ENCODE measurements at regions not wholly inside any gene's neighbourhood (a gene's known extent, or its start where the extent isn't known, plus 50 kb on each side); places are given as distances from the start of the nearest gene placed in this dataset.

- H4K20me1 ChIP-seq (ENCODE audit: control insufficient read depth, extremely low read depth, insufficient read depth, low read length) = no peaks in the 10 kb centered on the region
- no peaks in the 10 kb centered on the region for H3K36me3 ChIP-seq (ENCODE audit: control insufficient read depth, insufficient read depth, low read length)
- peaks cover 4% of the 10 kb centered on the region for H3K4me1 ChIP-seq (ENCODE audit: control insufficient read depth, extremely low read depth, insufficient read depth, low read length)
- no peak for TF ChIP-seq EZH2 (IDR thresholded peaks at IDR 0.05; ENCODE audit: low read length, missing control alignments)
- no peak for TF ChIP-seq CTCF (conservative IDR thresholded peaks at IDR 0.05 in 1 of 2, IDR thresholded peaks at IDR 0.05 in 1 of 2; ENCODE audit: low read depth in 1 of 2, low read length in 2 of 2)
- no peak overlapping the region for H3K9ac ChIP-seq (ENCODE audit: insufficient read depth, low read length)
- no peak overlapping the region for H3K4me2 ChIP-seq (ENCODE audit: extremely low read depth, insufficient read depth, low read length)
- no peak overlapping the region for H2AFZ ChIP-seq (ENCODE audit: low read length)
- no peak overlapping the region for H3K4me3 ChIP-seq (replicated peaks in 1 of 4; ENCODE audit: control extremely low read depth in 1 of 4, insufficient read depth in 1 of 4, low read depth in 3 of 4, low read length in 4 of 4)
- no peaks in the 10 kb centered on the region for H3K79me2 ChIP-seq (ENCODE audit: control insufficient read depth, insufficient read depth, low read length)
- H3K27ac ChIP-seq (ENCODE audit: insufficient read depth, low read length) = no peak overlapping the region
- no peaks in the 10 kb centered on the region for H3K27me3 ChIP-seq (ENCODE audit: control insufficient read depth, insufficient read depth, low read length)
- no peaks in the 10 kb centered on the region for H3K9me3 ChIP-seq (ENCODE audit: control insufficient read depth, insufficient read depth, low read depth, low read length)
- DNase-seq (ENCODE audit: low read depth in 2 of 2) = no peak
Measured at GRCh38 chr12:75864161-75864560, 167.4 kb downstream of the PHLDA1 start.

GRCh38 chr12:75863533-75863932, 168.0 kb downstream of the PHLDA1 start:
- H3K27ac ChIP-seq (ENCODE audit: insufficient read depth, low read length) = peak overlapping the region; percentile 62

GRCh38 chr12:75862692-75863471, 168.7 kb downstream of the PHLDA1 start:
- DNase-seq (ENCODE audit: low read depth in 2 of 2) = peak; percentile 70 to 80
- no peak for TF ChIP-seq CTCF (conservative IDR thresholded peaks at IDR 0.05 in 1 of 2, IDR thresholded peaks at IDR 0.05 in 1 of 2; ENCODE audit: low read depth in 1 of 2, low read length in 2 of 2)
- TF ChIP-seq EZH2 (IDR thresholded peaks at IDR 0.05; ENCODE audit: low read length, missing control alignments) = no peak
- Histone ChIP-seq H4K20me1 (ENCODE audit: control insufficient read depth, extremely low read depth, insufficient read depth, low read length) (no peaks in the 10 kb centered on the region), H3K4me3 (replicated peaks in 1 of 4; ENCODE audit: control extremely low read depth in 1 of 4, insufficient read depth in 1 of 4, low read depth in 3 of 4, low read length in 4 of 4) (no peak overlapping the region), H3K79me2 (ENCODE audit: control insufficient read depth, insufficient read depth, low read length) (no peaks in the 10 kb centered on the region), H3K27ac (ENCODE audit: insufficient read depth, low read length) (peak overlapping the region; percentile 62), H3K4me2 (ENCODE audit: extremely low read depth, insufficient read depth, low read length) (peak overlapping the region; percentile 30), H3K4me1 (ENCODE audit: control insufficient read depth, extremely low read depth, insufficient read depth, low read length) (peaks cover 4% of the 10 kb centered on the region), H3K9me3 (ENCODE audit: control insufficient read depth, insufficient read depth, low read depth, low read length) (no peaks in the 10 kb centered on the region), H3K9ac (ENCODE audit: insufficient read depth, low read length) (no peak overlapping the region), H3K27me3 (ENCODE audit: control insufficient read depth, insufficient read depth, low read length) (no peaks in the 10 kb centered on the region), H3K36me3 (ENCODE audit: control insufficient read depth, insufficient read depth, low read length) (no peaks in the 10 kb centered on the region), H2AFZ (ENCODE audit: low read length) (no peak overlapping the region)

More at GRCh38 chr12:75863533-75863932, 168.0 kb downstream of the PHLDA1 start:
- Histone ChIP-seq H4K20me1 (ENCODE audit: control insufficient read depth, extremely low read depth, insufficient read depth, low read length) (no peaks in the 10 kb centered on the region), H3K4me2 (ENCODE audit: extremely low read depth, insufficient read depth, low read length) (no peak overlapping the region), H3K4me1 (ENCODE audit: control insufficient read depth, extremely low read depth, insufficient read depth, low read length) (peaks cover 4% of the 10 kb centered on the region), H3K9me3 (ENCODE audit: control insufficient read depth, insufficient read depth, low read depth, low read length) (no peaks in the 10 kb centered on the region), H2AFZ (ENCODE audit: low read length) (no peak overlapping the region), H3K4me3 (replicated peaks in 1 of 4; ENCODE audit: control extremely low read depth in 1 of 4, insufficient read depth in 1 of 4, low read depth in 3 of 4, low read length in 4 of 4) (no peak overlapping the region), H3K79me2 (ENCODE audit: control insufficient read depth, insufficient read depth, low read length) (no peaks in the 10 kb centered on the region), H3K36me3 (ENCODE audit: control insufficient read depth, insufficient read depth, low read length) (no peaks in the 10 kb centered on the region), H3K27me3 (ENCODE audit: control insufficient read depth, insufficient read depth, low read length) (no peaks in the 10 kb centered on the region), H3K9ac (ENCODE audit: insufficient read depth, low read length) (no peak overlapping the region)
- TF ChIP-seq CTCF (conservative IDR thresholded peaks at IDR 0.05 in 1 of 2, IDR thresholded peaks at IDR 0.05 in 1 of 2; ENCODE audit: low read depth in 1 of 2, low read length in 2 of 2) (no peak), EZH2 (IDR thresholded peaks at IDR 0.05; ENCODE audit: low read length, missing control alignments) (no peak)
- peak in 1 of 2 donors; percentile 39 for DNase-seq (ENCODE audit: low read depth in 2 of 2)
